Smooth muscle cell (in vitro differentiated cells): ENCODE measurements at regions not wholly inside any gene's neighbourhood (a gene's known extent, or its start where the extent isn't known, plus 50 kb on each side); places are given as distances from the start of the nearest gene placed in this dataset.

Source experiments
- DNase-seq: peaks from one replicate; lab custom pipeline; 2025; ENCODE audit not compliant: unreplicated experiment; lab: John Stamatoyannopoulos, UW
- H2AFZ ChIP-seq: fragments of 200-600 bp; sonication (generic); 2 replicates; pipeline ENCODE4 v1.6.0; 2016; ENCODE audit warnings: antibody characterized with exemption, low read depth, mild to moderate bottlenecking
- H3F3A ChIP-seq: fragments of 200-600 bp; sonication (generic); 2 replicates; pipeline ENCODE4 v1.6.0; 2017; ENCODE audit warnings: antibody characterized with exemption, low read depth
- H3K27ac ChIP-seq: fragments of 200-600 bp; sonication (generic); 2 replicates; pipeline ENCODE4 v1.5.1; 2016; ENCODE audit warnings: low read depth, mild to moderate bottlenecking
- H3K27me3 ChIP-seq: fragments of 200-600 bp; sonication (generic); 2 replicates; pipeline ENCODE4 v1.6.1; 2016; ENCODE audit warnings: low read depth, mild to moderate bottlenecking
- H3K36me3 ChIP-seq: fragments of 200-600 bp; sonication (generic); 2 replicates; pipeline ENCODE4 v1.5.1; 2016; ENCODE audit warnings: low read depth
- H3K4me1 ChIP-seq: fragments of 200-600 bp; sonication (generic); 2 replicates; pipeline ENCODE4 v1.5.1; 2016; ENCODE audit warnings: low read depth
- H3K4me2 ChIP-seq: fragments of 200-600 bp; sonication (generic); 2 replicates; pipeline ENCODE4 v1.6.0; 2016; ENCODE audit warnings: mild to moderate bottlenecking
- H3K4me3 ChIP-seq: fragments of 200-600 bp; sonication (generic); 2 replicates; pipeline ENCODE4 v1.5.1; 2016; ENCODE audit warnings: mild to moderate bottlenecking
- H3K79me2 ChIP-seq: fragments of 200-600 bp; sonication (generic); 2 replicates; pipeline ENCODE4 v1.6.0; 2016; ENCODE audit warnings: low read depth, mild to moderate bottlenecking
- H3K9ac ChIP-seq: fragments of 200-600 bp; sonication (generic); 2 replicates; pipeline ENCODE4 v1.6.0; 2016; ENCODE audit warnings: low read depth
- H3K9me3 ChIP-seq: fragments of 200-600 bp; sonication (generic); replicated peaks from 2 replicates; pipeline ENCODE4 v1.5.1; 2016; ENCODE audit warnings: low read depth
- H4K20me1 ChIP-seq: fragments of 200-600 bp; sonication (generic); 2 replicates; pipeline ENCODE4 v1.6.0; 2016; ENCODE audit warnings: low read depth
- WGBS: methylation state at CpG from one replicate; pipeline ENCODE4 v1.1.7; 2016; ENCODE audit warnings: low lambda C conversion rate; 5-methylcytosine and 5-hydroxymethylcytosine counted together
- TF ChIP-seq, protein P1 (sequence below): fragments of 200-600 bp; sonication (generic); IDR thresholded peaks from 2 replicates; pipeline ENCODE4 v1.5.1; 2017; ENCODE audit warnings: borderline replicate concordance, mild to moderate bottlenecking, antibody characterized with exemption; ENCODE audit not compliant: insufficient read depth, poor library complexity, severe bottlenecking

GRCh38 chrX:121356139-121356849, 308.9 kb downstream of the GLUD2 start:
- H4K20me1 ChIP-seq, result no peaks in the 10 kb centered on the region
- no peak for DNase-seq
- H3F3A ChIP-seq, result no peaks in the 10 kb centered on the region
- no peak overlapping the region for H3K27ac ChIP-seq
- no peaks in the 10 kb centered on the region for H3K36me3 ChIP-seq
- 82% methylated on average over 22 of the region's 22 CpGs for WGBS
- H3K9me3 ChIP-seq, result no peaks in the 10 kb centered on the region
- no peak overlapping the region for H2AFZ ChIP-seq
- no peaks in the 10 kb centered on the region for H3K4me1 ChIP-seq
- no peak overlapping the region for H3K9ac ChIP-seq
- no peaks in the 10 kb centered on the region for H3K79me2 ChIP-seq
- H3K27me3 ChIP-seq, result no peaks in the 10 kb centered on the region
- no peak overlapping the region for H3K4me2 ChIP-seq
- TF ChIP-seq, protein P1, sequence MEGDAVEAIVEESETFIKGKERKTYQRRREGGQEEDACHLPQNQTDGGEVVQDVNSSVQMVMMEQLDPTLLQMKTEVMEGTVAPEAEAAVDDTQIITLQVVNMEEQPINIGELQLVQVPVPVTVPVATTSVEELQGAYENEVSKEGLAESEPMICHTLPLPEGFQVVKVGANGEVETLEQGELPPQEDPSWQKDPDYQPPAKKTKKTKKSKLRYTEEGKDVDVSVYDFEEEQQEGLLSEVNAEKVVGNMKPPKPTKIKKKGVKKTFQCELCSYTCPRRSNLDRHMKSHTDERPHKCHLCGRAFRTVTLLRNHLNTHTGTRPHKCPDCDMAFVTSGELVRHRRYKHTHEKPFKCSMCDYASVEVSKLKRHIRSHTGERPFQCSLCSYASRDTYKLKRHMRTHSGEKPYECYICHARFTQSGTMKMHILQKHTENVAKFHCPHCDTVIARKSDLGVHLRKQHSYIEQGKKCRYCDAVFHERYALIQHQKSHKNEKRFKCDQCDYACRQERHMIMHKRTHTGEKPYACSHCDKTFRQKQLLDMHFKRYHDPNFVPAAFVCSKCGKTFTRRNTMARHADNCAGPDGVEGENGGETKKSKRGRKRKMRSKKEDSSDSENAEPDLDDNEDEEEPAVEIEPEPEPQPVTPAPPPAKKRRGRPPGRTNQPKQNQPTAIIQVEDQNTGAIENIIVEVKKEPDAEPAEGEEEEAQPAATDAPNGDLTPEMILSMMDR, result no peak
- no peak overlapping the region for H3K4me3 ChIP-seq

GRCh38 chrX:121356850-121357171, 309.4 kb downstream of the GLUD2 start:
- 81% methylated on average over 6 of the region's 6 CpGs for WGBS
- TF ChIP-seq, protein P1, result no peak

GRCh38 chrX:121360280-121360679, 312.9 kb downstream of the GLUD2 start:
- Histone ChIP-seq H3K36me3 (no peaks in the 10 kb centered on the region), H3K27me3 (no peaks in the 10 kb centered on the region), H3K79me2 (no peaks in the 10 kb centered on the region), H2AFZ (no peak overlapping the region), H3K9ac (no peak overlapping the region), H3F3A (no peaks in the 10 kb centered on the region), H3K9me3 (no peaks in the 10 kb centered on the region), H4K20me1 (no peaks in the 10 kb centered on the region), H3K4me1 (no peaks in the 10 kb centered on the region), H3K4me2 (no peak overlapping the region), H3K4me3 (no peak overlapping the region), H3K27ac (no peak overlapping the region)
- TF ChIP-seq, protein P1, result no peak
- no peak for DNase-seq
- 98% methylated on average over 1 of the region's 1 CpG for WGBS

More at GRCh38 chrX:121356850-121357171, 309.4 kb downstream of the GLUD2 start:
- H3K79me2 ChIP-seq, result no peaks in the 10 kb centered on the region
- H3K4me3 ChIP-seq, result no peak overlapping the region
- H3K27me3 ChIP-seq, result no peaks in the 10 kb centered on the region
- H3K27ac ChIP-seq, result no peak overlapping the region
- no peak for DNase-seq
- H4K20me1 ChIP-seq, result no peaks in the 10 kb centered on the region
- H3K4me1 ChIP-seq, result no peaks in the 10 kb centered on the region
- H3K9me3 ChIP-seq, result no peaks in the 10 kb centered on the region
- H3K4me2 ChIP-seq, result no peak overlapping the region
- no peak overlapping the region for H3K9ac ChIP-seq
- no peaks in the 10 kb centered on the region for H3F3A ChIP-seq
- no peak overlapping the region for H2AFZ ChIP-seq
- no peaks in the 10 kb centered on the region for H3K36me3 ChIP-seq

- Histone ChIP-seq H3K4me1 (no peaks in the 10 kb centered on the region), H3K4me3 (no peak overlapping the region), H3K9me3 (no peaks in the 10 kb centered on the region), H3K79me2 (no peaks in the 10 kb centered on the region), H3K27ac (no peak overlapping the region), H3K9ac (no peak overlapping the region), H3K4me2 (no peak overlapping the region), H3K36me3 (no peaks in the 10 kb centered on the region), H3F3A (no peaks in the 10 kb centered on the region), H3K27me3 (no peaks in the 10 kb centered on the region), H2AFZ (no peak overlapping the region), H4K20me1 (no peaks in the 10 kb centered on the region)
- no peak for DNase-seq
- WGBS, result 52% methylated on average over 13 of the region's 13 CpGs
- TF ChIP-seq, protein P1, result no peak
These were observed 318.3 kb downstream of the GLUD2 start for GRCh38 chrX:121365572-121366161.
